K562 (cell line): ENCODE measurements at regions not wholly inside any gene's neighbourhood (a gene's known extent, or its start where the extent isn't known, plus 50 kb on each side); places are given as distances from the start of the nearest gene placed in this dataset.

Experiments
- ATAC-seq: fragments of 200-7000 bp; cut with Tn5 transposase; 3 replicates; pipeline ENCODE4 v1.9.1; 2020; ENCODE audit warnings: moderate library complexity
- BruUV-seq: library from RNA; stranded (reverse); fragments of 400-500 nt; replicated peaks from 2 replicates; lab custom pipeline; 2021; lab: Mats Ljungman, UMichigan
- CTCF ChIA-PET: fragments of 300-600 bp; formaldehyde crosslinking; extraction: SDS; loops from one replicate; lab custom pipeline; 2021; ENCODE audit warnings: low intra/inter-chr PET ratio; lab: Yijun Ruan, JAX
- POLR2A ChIA-PET: fragments of 300-600, 350-650 bp; sonication (Branson Sonifier 250); formaldehyde crosslinking; extraction: SDS; loops from one replicate; lab custom pipeline; 2021; ENCODE audit warnings: antibody characterized with exemption, inconsistent platforms; lab: Yijun Ruan, JAX
- DNase-seq, 4 experiments: peaks; one replicate each; pipeline versions ENCODE4 v3.0.0 to v3.0.0-alpha.2; 2011 to 2018; ENCODE audit warnings: low spot score in 3 of 4, mixed read lengths in 3 of 4; ENCODE audit errors: extremely low read depth in 1 of 4
- FAIRE-seq: peaks from 2 replicates; lab custom pipeline; 2011; peaks lifted over from hg19 to GRCh38; lab: Jason Lieb, UNC
- H2AFZ ChIP-seq: 2 replicates; pipeline ENCODE4 v1.6.0; 2011; ENCODE audit warnings: low read depth, low read length, control low read depth, inconsistent platforms
- H3K27ac ChIP-seq: fragments of 200-600 bp; 3 replicates; pipeline ENCODE4 v1.8.0; 2011; ENCODE audit warnings: low read depth, mild to moderate bottlenecking, control low read depth, inconsistent platforms, low read length, moderate library complexity, mixed read lengths; ENCODE audit errors: extremely low read depth
- H3K27me3 ChIP-seq, 2 experiments: fragments of 300-600 bp in 1 of 2; 2 replicates in 1 of 2; 3 replicates in 1 of 2; pipeline versions ENCODE4 v1.6.0 to v1.8.0; 2011; ENCODE audit warnings: inconsistent platforms in 2 of 2, low read length in 2 of 2, mild to moderate bottlenecking in 1 of 2, mixed read lengths in 1 of 2, moderate library complexity in 1 of 2; ENCODE audit not compliant: control insufficient read depth in 2 of 2, insufficient read depth in 2 of 2
- H3K36me3 ChIP-seq: fragments of 300-600 bp; 3 replicates; pipeline ENCODE4 v1.8.0; 2011; ENCODE audit warnings: mild to moderate bottlenecking, low read length, inconsistent platforms; ENCODE audit not compliant: control insufficient read depth, insufficient read depth
- H3K4me1 ChIP-seq, 2 experiments: fragments of 200-600 bp in 1 of 2; replicated peaks in 1 of 2; 2 replicates in 1 of 2; 3 replicates in 1 of 2; pipeline versions ENCODE4 v1.5.1 to v1.8.0; 2011; ENCODE audit warnings: inconsistent platforms in 2 of 2, low read length in 2 of 2, mild to moderate bottlenecking in 1 of 2, mixed read lengths in 1 of 2, moderate library complexity in 1 of 2; ENCODE audit not compliant: control insufficient read depth in 2 of 2, insufficient read depth in 2 of 2
- H3K4me2 ChIP-seq: 2 replicates; pipeline ENCODE4 v1.6.1; 2011; ENCODE audit warnings: low read length, control low read depth, inconsistent platforms, mixed read lengths; ENCODE audit not compliant: insufficient read depth
- H3K4me3 ChIP-seq: fragments of 200-600 bp; sonication (generic), shearing (Covaris generic); 2 replicates; pipeline ENCODE4 v1.5.1; 2016; ENCODE audit warnings: control low read depth, inconsistent platforms
- H3K79me2 ChIP-seq: fragments of 200-600 bp; 3 replicates; pipeline ENCODE4 v1.8.0; 2011; ENCODE audit warnings: low read length, inconsistent platforms; ENCODE audit not compliant: control insufficient read depth, insufficient read depth
- H3K9ac ChIP-seq, 2 experiments: 2 replicates each; pipeline versions ENCODE4 v1.6.0 to v1.6.1; 2011; ENCODE audit warnings: low read depth in 2 of 2, low read length in 2 of 2, control low read depth in 1 of 2, inconsistent platforms in 1 of 2, mild to moderate bottlenecking in 1 of 2, mixed read lengths in 1 of 2; ENCODE audit not compliant: insufficient read depth in 1 of 2
- H3K9me1 ChIP-seq: one replicate; pipeline ENCODE4 v1.6.0; 2011; ENCODE audit warnings: inconsistent platforms, mild to moderate bottlenecking, low read length, moderate library complexity; ENCODE audit not compliant: control insufficient read depth, insufficient read depth
- H3K9me3 ChIP-seq: replicated peaks from 2 replicates; pipeline ENCODE4 v1.5.1; 2011; ENCODE audit warnings: low read depth, low read length, inconsistent platforms; ENCODE audit not compliant: control insufficient read depth, insufficient read depth
- H4K20me1 ChIP-seq: replicated peaks from 2 replicates; pipeline ENCODE4 v1.6.1; 2011; ENCODE audit warnings: low read length, inconsistent platforms, mixed read lengths; ENCODE audit not compliant: control insufficient read depth, insufficient read depth
- CREBBP ChIP-seq: IDR thresholded peaks from one replicate; pipeline ENCODE4 v1.6.1; 2012; ENCODE audit warnings: low read depth, mild to moderate bottlenecking, control low read depth, inconsistent platforms, low read length
- FOS ChIP-seq: IDR thresholded peaks from 3 replicates; pipeline ENCODE4 v1.6.1; 2011; ENCODE audit not compliant: insufficient read length; ENCODE audit errors: extremely low read depth
- FOXP1 ChIP-seq: sonication (generic); formaldehyde crosslinking; IDR thresholded peaks from 2 replicates; pipeline ENCODE4 v1.8.0; 2022; ENCODE audit warnings: mild to moderate bottlenecking, missing genetic modification reagents
- HSF4 ChIP-seq: fragments of 250-450 bp; sonication (Bioruptor Pico); IDR thresholded peaks from 2 replicates; pipeline ENCODE4 v2.1.2; 2022; ENCODE audit warnings: mild to moderate bottlenecking, moderate library complexity, borderline replicate concordance
- KAT8 ChIP-seq: fragments of 450-650 bp; IDR thresholded peaks from 2 replicates; pipeline ENCODE4 v1.6.1; 2016; ENCODE audit warnings: low read depth, mild to moderate bottlenecking
- POLR2G ChIP-seq: fragments of 200-400 bp; formaldehyde crosslinking; IDR thresholded peaks from 2 replicates; pipeline ENCODE4 v1.6.1; 2017; ENCODE audit warnings: low read depth, mild to moderate bottlenecking, antibody characterized with exemption, low read length, moderate library complexity
- RFX7 ChIP-seq: fragments of 250-450 bp; sonication (Bioruptor Pico); IDR thresholded peaks from 2 replicates; pipeline ENCODE4 v1.5.1; 2021; ENCODE audit warnings: mild to moderate bottlenecking
- STAT5B ChIP-seq: fragments of 250-450 bp; sonication (Bioruptor Pico); IDR thresholded peaks from 2 replicates; pipeline ENCODE4 v1.8.0; 2021; ENCODE audit warnings: mild to moderate bottlenecking, inconsistent platforms
- U2AF1 ChIP-seq: fragments of 200-400 bp; formaldehyde crosslinking; optimal IDR thresholded peaks from 2 replicates; pipeline ENCODE3; 2017; ENCODE audit warnings: mild to moderate bottlenecking, low read depth, low read length, moderate library complexity
- ZFP36 ChIP-seq: fragments of 150-350 bp; IDR thresholded peaks from 2 replicates; pipeline ENCODE4 v1.6.1; 2018; ENCODE audit warnings: low read length, low read depth; ENCODE audit not compliant: partially characterized antibody
- ZNF146 ChIP-seq: IDR thresholded peaks from one replicate; pipeline ENCODE4 v1.6.1; 2018; ENCODE audit warnings: missing compliant biosample characterization; ENCODE audit not compliant: unreplicated experiment
- ZNF584 ChIP-seq: fragments of 200-800 bp; sonication (Bioruptor generic); IDR thresholded peaks from 2 replicates; pipeline ENCODE4 v1.6.1; 2016; ENCODE audit warnings: low read depth, mild to moderate bottlenecking, missing genetic modification characterization, missing compliant biosample characterization
- WGBS: fragments of 100-300 bp; shearing (Covaris generic); methylation state at CpG from one replicate; pipeline ENCODE4 v1.1.6; 2016; ENCODE audit warnings: low coverage, mixed read lengths; ENCODE audit not compliant: insufficient coverage; ENCODE audit errors: missing lambda C conversion rate; 5-methylcytosine and 5-hydroxymethylcytosine counted together
- in situ Hi-C: fragments of 300-500 bp; cut with MboI; formaldehyde crosslinking; loops from 4 replicates; pipeline ENCODE4 v1.15.0; 2018; ENCODE audit warnings: inconsistent platforms, mixed read lengths
- intact Hi-C: fragments of 100-400 bp; cut with micrococcal nuclease; formaldehyde crosslinking; loops from 2 replicates; pipeline ENCODE4 v1.14.2; 2022
- TF ChIP-seq, protein P1 (sequence below): fragments of 450-650 bp; IDR thresholded peaks from 2 replicates; pipeline ENCODE4 v1.6.1; 2017; ENCODE audit warnings: antibody characterized with exemption, mild to moderate bottlenecking

- H3K4me2 ChIP-seq: no peak overlapping the region
- FAIRE-seq: no peak
- no peak overlapping the region for H3K27ac ChIP-seq
- WGBS: 0% methylated on average over 7 of the region's 7 CpGs
- BruUV-seq: no TSS peak
- no peak overlapping the region for H2AFZ ChIP-seq
- ATAC-seq: no peak
- intact Hi-C loops: no loop called here
- no peak overlapping the region for H3K4me3 ChIP-seq
- ChIA-PET CTCF (no interaction called here), POLR2A (no interaction called here)
- no peaks in the 10 kb centered on the region for H4K20me1 ChIP-seq
- H3K9ac ChIP-seq: no peak overlapping the region
- H3K27me3 ChIP-seq: no peaks in the 10 kb centered on the region
- in situ Hi-C loops: no loop called here
- TF ChIP-seq CREBBP (no peak), POLR2G (no peak)
- no peak for DNase-seq
- no peaks in the 10 kb centered on the region for H3K79me2 ChIP-seq
- H3K9me1 ChIP-seq: no peaks in the 10 kb centered on the region
- H3K9me3 ChIP-seq: 0 out of 2 replicates have a peak, but pooled peaks cover 2% of the 10 kb centered on the region
- no peaks in the 10 kb centered on the region for H3K4me1 ChIP-seq
- H3K36me3 ChIP-seq: no peaks in the 10 kb centered on the region
Observed at GRCh38 chr17:71830866-71831265, 290.0 kb upstream of the SOX9 start.

- no peak for DNase-seq
- Histone ChIP-seq H3K9ac (no peak overlapping the region), H4K20me1 (no peaks in the 10 kb centered on the region), H3K9me1 (no peaks in the 10 kb centered on the region), H3K9me3 (no peaks in the 10 kb centered on the region; the same call in 1 of the 2 replicates), H2AFZ (no peak overlapping the region), H3K4me2 (no peak overlapping the region), H3K27ac (no peak overlapping the region), H3K79me2 (no peaks in the 10 kb centered on the region), H3K36me3 (no peaks in the 10 kb centered on the region), H3K4me3 (no peak overlapping the region), H3K27me3 (no peaks in the 10 kb centered on the region), H3K4me1 (no peaks in the 10 kb centered on the region)
- ATAC-seq: no peak
- 4% methylated on average over 3 of the region's 3 CpGs for WGBS
- ChIA-PET POLR2A (no interaction called here), CTCF (no interaction called here)
- in situ Hi-C loops: no loop called here
- no TSS peak for BruUV-seq
- no peak for FAIRE-seq
- intact Hi-C loops: no loop called here
- TF ChIP-seq ZFP36 (no peak), ZNF146 (CRISPR knock-in tag) (no peak), U2AF1 (no peak), KAT8 (no peak), STAT5B (CRISPR knock-in tag) (no peak), RFX7 (CRISPR knock-in tag) (no peak), FOS (no peak), HSF4 (CRISPR knock-in tag) (no peak), ZNF584 (CRISPR knock-in tag) (no peak), FOXP1 (no peak)
- TF ChIP-seq, protein P1, sequence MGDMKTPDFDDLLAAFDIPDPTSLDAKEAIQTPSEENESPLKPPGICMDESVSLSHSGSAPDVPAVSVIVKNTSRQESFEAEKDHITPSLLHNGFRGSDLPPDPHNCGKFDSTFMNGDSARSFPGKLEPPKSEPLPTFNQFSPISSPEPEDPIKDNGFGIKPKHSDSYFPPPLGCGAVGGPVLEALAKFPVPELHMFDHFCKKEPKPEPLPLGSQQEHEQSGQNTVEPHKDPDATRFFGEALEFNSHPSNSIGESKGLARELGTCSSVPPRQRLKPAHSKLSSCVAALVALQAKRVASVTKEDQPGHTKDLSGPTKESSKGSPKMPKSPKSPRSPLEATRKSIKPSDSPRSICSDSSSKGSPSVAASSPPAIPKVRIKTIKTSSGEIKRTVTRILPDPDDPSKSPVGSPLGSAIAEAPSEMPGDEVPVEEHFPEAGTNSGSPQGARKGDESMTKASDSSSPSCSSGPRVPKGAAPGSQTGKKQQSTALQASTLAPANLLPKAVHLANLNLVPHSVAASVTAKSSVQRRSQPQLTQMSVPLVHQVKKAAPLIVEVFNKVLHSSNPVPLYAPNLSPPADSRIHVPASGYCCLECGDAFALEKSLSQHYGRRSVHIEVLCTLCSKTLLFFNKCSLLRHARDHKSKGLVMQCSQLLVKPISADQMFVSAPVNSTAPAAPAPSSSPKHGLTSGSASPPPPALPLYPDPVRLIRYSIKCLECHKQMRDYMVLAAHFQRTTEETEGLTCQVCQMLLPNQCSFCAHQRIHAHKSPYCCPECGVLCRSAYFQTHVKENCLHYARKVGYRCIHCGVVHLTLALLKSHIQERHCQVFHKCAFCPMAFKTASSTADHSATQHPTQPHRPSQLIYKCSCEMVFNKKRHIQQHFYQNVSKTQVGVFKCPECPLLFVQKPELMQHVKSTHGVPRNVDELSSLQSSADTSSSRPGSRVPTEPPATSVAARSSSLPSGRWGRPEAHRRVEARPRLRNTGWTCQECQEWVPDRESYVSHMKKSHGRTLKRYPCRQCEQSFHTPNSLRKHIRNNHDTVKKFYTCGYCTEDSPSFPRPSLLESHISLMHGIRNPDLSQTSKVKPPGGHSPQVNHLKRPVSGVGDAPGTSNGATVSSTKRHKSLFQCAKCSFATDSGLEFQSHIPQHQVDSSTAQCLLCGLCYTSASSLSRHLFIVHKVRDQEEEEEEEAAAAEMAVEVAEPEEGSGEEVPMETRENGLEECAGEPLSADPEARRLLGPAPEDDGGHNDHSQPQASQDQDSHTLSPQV: no peak
Observed at GRCh38 chr17:71842986-71843385, 277.8 kb upstream of the SOX9 start.
